ENCODE measurements at regions not wholly inside any gene's neighbourhood (a gene's known extent, or its start where the extent isn't known, plus 50 kb on each side); places are given as distances from the start of the nearest gene placed in this dataset.

DNA sequence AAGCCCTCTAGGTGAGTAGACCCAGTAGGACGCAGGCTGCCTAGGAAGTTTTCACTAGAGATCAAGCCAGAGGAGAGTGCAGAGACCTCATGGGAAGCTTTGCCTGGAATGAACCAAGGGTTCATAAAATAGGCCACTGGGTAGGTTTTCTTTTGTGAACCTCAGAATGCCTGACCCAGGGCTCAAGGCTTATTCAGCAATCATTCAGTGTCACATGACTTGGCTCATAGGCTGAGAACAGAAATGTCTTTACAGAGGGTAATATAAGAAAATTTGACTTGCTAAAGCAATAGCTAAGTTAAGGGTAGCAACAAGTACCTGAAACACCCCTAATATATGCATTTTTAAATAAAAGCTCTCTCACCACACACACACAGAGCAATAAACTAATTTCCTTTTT, 132.6 kb downstream of the RAB38 start:
- no peaks in the 10 kb centered on the region for H3K4me1 ChIP-seq
- H3K9me3 ChIP-seq = no peaks in the 10 kb centered on the region
- TF ChIP-seq, protein P1, sequence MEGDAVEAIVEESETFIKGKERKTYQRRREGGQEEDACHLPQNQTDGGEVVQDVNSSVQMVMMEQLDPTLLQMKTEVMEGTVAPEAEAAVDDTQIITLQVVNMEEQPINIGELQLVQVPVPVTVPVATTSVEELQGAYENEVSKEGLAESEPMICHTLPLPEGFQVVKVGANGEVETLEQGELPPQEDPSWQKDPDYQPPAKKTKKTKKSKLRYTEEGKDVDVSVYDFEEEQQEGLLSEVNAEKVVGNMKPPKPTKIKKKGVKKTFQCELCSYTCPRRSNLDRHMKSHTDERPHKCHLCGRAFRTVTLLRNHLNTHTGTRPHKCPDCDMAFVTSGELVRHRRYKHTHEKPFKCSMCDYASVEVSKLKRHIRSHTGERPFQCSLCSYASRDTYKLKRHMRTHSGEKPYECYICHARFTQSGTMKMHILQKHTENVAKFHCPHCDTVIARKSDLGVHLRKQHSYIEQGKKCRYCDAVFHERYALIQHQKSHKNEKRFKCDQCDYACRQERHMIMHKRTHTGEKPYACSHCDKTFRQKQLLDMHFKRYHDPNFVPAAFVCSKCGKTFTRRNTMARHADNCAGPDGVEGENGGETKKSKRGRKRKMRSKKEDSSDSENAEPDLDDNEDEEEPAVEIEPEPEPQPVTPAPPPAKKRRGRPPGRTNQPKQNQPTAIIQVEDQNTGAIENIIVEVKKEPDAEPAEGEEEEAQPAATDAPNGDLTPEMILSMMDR (IDR thresholded peaks at IDR 0.05; ENCODE audit: low read depth, low read length) = no peak
- peaks cover 3% of the 10 kb centered on the region; the same call in 1 of the 2 replicates for H3K27me3 ChIP-seq
- no peaks in the 10 kb centered on the region for H3K36me3 ChIP-seq
- no peak overlapping the region for H3K4me3 ChIP-seq (ENCODE audit: low read depth, low read length)
- no peak for DNase-seq

GRCh38 chr11:88042238-88042637, 133.0 kb downstream of the RAB38 start:
- no peaks in the 10 kb centered on the region for H3K9me3 ChIP-seq
- no peak for DNase-seq
- no peak overlapping the region for H3K4me3 ChIP-seq (ENCODE audit: low read depth, low read length)
- peaks cover 3% of the 10 kb centered on the region; the same call in 1 of the 2 replicates for H3K27me3 ChIP-seq
- TF ChIP-seq, protein P1 (IDR thresholded peaks at IDR 0.05; ENCODE audit: low read depth, low read length) = no peak
- no peaks in the 10 kb centered on the region for H3K4me1 ChIP-seq
- no peaks in the 10 kb centered on the region for H3K36me3 ChIP-seq

DNA sequence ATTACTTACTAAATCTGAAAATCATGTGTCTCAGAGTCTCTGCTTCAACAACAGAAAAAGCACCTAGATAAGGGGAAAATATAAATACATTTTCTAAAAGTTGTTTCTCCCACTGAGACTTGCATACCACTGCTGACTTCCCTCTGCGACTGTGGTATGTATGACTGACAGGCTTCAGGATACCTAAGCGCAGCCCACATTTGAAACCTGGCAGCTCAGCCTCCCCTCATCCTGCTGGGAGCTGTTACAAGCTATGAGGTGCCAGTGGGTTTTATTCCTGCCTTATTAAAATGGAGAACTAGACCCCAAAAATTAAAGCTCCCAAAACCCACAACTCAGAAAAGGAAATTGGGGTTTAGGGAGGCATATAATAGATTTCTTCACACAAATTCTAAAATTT, 133.6 kb downstream of the RAB38 start:
- TF ChIP-seq, protein P1 (IDR thresholded peaks at IDR 0.05; ENCODE audit: low read depth, low read length) = no peak

GRCh38 chr11:88040148-88040496, 135.1 kb downstream of the RAB38 start:
- Histone ChIP-seq H3K9me3 (no peaks in the 10 kb centered on the region), H3K36me3 (no peaks in the 10 kb centered on the region), H3K27me3 (peaks cover 3% of the 10 kb centered on the region; the same call in 1 of the 2 replicates), H3K4me1 (no peaks in the 10 kb centered on the region), H3K4me3 (ENCODE audit: low read depth, low read length) (no peak overlapping the region)
- DNase-seq = no peak
- TF ChIP-seq, protein P1 (IDR thresholded peaks at IDR 0.05; ENCODE audit: low read depth, low read length) = no peak

More for the DNA sequence above, 133.6 kb downstream of the RAB38 start:
- Histone ChIP-seq H3K4me1 (no peaks in the 10 kb centered on the region), H3K9me3 (no peaks in the 10 kb centered on the region), H3K36me3 (no peaks in the 10 kb centered on the region), H3K4me3 (ENCODE audit: low read depth, low read length) (no peak overlapping the region), H3K27me3 (peaks cover 3% of the 10 kb centered on the region; the same call in 1 of the 2 replicates)
- DNase-seq = no peak

DNA sequence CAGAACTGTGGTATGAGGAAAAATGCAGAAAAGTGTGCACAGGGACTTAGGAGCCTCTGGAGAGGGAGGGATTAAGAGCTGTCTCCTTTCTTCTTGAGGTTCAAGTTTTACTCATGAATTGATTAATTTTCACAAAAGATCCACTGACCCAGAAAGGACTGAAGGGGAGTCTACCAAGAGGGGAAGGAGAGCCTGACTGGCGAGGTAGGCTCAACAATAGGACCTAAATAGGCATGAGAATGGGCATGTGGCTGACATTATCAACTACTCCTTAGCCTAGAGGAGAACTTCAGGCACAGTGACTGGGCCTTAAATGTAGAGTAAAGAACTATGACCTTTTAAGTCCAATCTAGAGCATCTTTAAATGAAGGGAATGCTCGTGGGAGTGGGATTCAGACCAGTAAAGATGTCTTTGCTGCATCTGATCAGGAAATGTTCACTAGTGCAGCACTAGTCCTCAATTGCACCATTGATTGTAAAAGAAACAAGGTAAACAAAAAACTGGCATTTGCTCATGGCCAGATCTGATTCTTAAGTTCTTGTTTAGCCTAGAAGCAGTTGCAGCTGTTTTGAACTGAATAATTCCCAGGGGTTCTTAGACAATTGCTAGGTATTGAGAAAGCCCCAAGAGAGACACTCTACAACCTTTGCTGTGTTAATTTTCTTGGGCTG, 135.6 kb downstream of the RAB38 start:
- H3K4me3 ChIP-seq (ENCODE audit: low read depth, low read length) = no peak overlapping the region
- H3K9me3 ChIP-seq = no peaks in the 10 kb centered on the region
- peaks cover 3% of the 10 kb centered on the region; the same call in 1 of the 2 replicates for H3K27me3 ChIP-seq
- H3K36me3 ChIP-seq = no peaks in the 10 kb centered on the region
- no peaks in the 10 kb centered on the region for H3K4me1 ChIP-seq
- no peak for DNase-seq
- TF ChIP-seq, protein P1 (IDR thresholded peaks at IDR 0.05; ENCODE audit: low read depth, low read length) = no peak

- peaks cover under 1% of the 10 kb centered on the region; the same call in 1 of the 2 replicates for H3K27me3 ChIP-seq
- H3K36me3 ChIP-seq = no peaks in the 10 kb centered on the region
- H3K4me1 ChIP-seq = no peaks in the 10 kb centered on the region
- TF ChIP-seq, protein P1 (IDR thresholded peaks at IDR 0.05; ENCODE audit: low read depth, low read length) = no peak
- H3K4me3 ChIP-seq (ENCODE audit: low read depth, low read length) = no peak overlapping the region
- DNase-seq = no peak
- H3K9me3 ChIP-seq = no peaks in the 10 kb centered on the region
These were observed 137.2 kb downstream of the RAB38 start for GRCh38 chr11:88038063-88038462.

Data from BE2C (cell line).